ENCODE measurements at regions not wholly inside any gene's neighbourhood (a gene's known extent, or its start where the extent isn't known, plus 50 kb on each side); places are given as distances from the start of the nearest gene placed in this dataset.
A peak's percentile ranks its signal among the peaks of the same experiment; 100 is the strongest.

GRCh38 chr10:124292911-124293615 lies 125.7 kb downstream of the OAT start:
- Histone ChIP-seq H3K36me3 (ENCODE audit: control insufficient read depth, insufficient read depth, low read length) (no peaks in the 10 kb centered on the region), H3K9me3 (ENCODE audit: control insufficient read depth in 2 of 2, low read length in 2 of 2) (no peaks in the 10 kb centered on the region), H3K27me3 (ENCODE audit: control insufficient read depth, insufficient read depth, low read length) (no peaks in the 10 kb centered on the region), H3K4me1 (ENCODE audit: control insufficient read depth, insufficient read depth, low read length, poor library complexity, severe bottlenecking) (no peaks in the 10 kb centered on the region), H3K4me3 (ENCODE audit: low read depth, low read length) (no peak overlapping the region), H3K27ac (ENCODE audit: insufficient read depth, low read length, poor library complexity, severe bottlenecking) (no peak overlapping the region)
- DNase-seq (no peak), ATAC-seq (ENCODE audit: low read depth in 2 of 2) (no peak)
- Mint-ChIP-seq H3K27ac (no peak overlapping the region), H3K4me1 (peaks cover 0 to 2% (median 0%) of the 10 kb centered on the region in 4 donors), H3K36me3 (no peaks in the 10 kb centered on the region), H3K9me3 (peaks cover 0 to 1% (median 0%) of the 10 kb centered on the region in 7 donors), H3K27me3 (no peaks in the 10 kb centered on the region), H3K4me3 (no peak overlapping the region)

- no peak for DNase-seq
- no peak overlapping the region for H3K4me3 Mint-ChIP-seq
- no peaks in the 10 kb centered on the region for H3K27me3 Mint-ChIP-seq
- no peaks in the 10 kb centered on the region for H3K9me3 ChIP-seq (ENCODE audit: control insufficient read depth in 2 of 2, low read length in 2 of 2)
- peak in 1 of 2 donors; percentile 10 for ATAC-seq (ENCODE audit: low read depth in 2 of 2)
- no peaks in the 10 kb centered on the region for H3K9me3 Mint-ChIP-seq
- no peak overlapping the region for H3K4me3 ChIP-seq (ENCODE audit: low read depth, low read length)
- no peak overlapping the region for H3K27ac ChIP-seq (ENCODE audit: insufficient read depth, low read length, poor library complexity, severe bottlenecking)
- no peak overlapping the region for H3K27ac Mint-ChIP-seq
- H3K36me3 ChIP-seq (ENCODE audit: control insufficient read depth, insufficient read depth, low read length): no peaks in the 10 kb centered on the region
- H3K27me3 ChIP-seq (ENCODE audit: control insufficient read depth, insufficient read depth, low read length): no peaks in the 10 kb centered on the region
- no peaks in the 10 kb centered on the region for H3K36me3 Mint-ChIP-seq
- H3K4me1 Mint-ChIP-seq: no peaks in the 10 kb centered on the region
- no peaks in the 10 kb centered on the region for H3K4me1 ChIP-seq (ENCODE audit: control insufficient read depth, insufficient read depth, low read length, poor library complexity, severe bottlenecking)
Measured at GRCh38 chr10:124291001-124291701, 127.6 kb downstream of the OAT start.

DNA sequence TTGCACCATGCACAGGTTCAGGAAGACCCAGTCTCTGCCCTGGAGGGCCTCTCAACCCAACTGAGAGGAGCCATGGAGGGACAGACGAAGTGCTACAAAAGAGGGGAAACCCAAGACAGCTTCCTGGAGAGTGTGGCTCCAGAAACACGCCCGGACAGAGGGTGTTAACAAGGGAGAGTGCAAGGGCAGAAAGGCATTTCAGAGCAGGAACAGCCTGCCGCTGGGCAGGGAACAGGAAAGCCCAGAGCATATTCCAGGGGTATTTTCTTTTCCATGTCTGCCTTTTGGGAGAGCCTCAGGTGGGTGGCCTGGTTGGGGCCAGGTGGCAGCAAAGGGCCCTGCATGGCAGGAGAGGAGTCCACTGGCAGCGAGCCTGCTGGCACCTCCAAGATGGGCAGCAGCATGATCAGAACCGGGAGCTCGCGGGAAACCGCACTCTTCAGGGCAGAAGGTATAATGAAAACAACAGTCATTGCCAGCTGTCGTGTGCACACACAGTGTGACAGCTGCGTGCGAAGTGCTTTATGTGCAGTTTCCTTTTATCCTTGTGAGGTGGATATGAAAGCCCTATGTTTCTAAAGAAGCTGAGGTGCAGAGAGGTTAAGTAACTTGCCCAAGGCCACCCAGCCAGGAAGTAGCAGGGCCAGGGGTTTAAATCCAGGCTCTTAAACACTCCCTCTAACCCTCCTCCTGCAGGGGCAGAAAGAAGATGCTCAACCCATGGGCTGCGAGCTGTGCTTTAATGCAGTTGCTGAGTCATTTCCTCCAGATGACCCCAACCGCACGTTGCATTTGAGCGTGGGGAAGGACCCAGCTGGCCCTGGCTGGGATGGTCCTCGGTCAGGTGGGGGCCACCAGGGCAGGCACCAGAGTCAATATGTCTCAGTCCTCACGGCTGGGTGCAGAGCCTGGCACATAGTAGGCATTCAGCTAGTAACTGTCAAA lies 128.6 kb downstream of the OAT start:
- no peaks in the 10 kb centered on the region for H3K9me3 ChIP-seq (ENCODE audit: control insufficient read depth in 2 of 2, low read length in 2 of 2)
- H3K4me1 Mint-ChIP-seq: no peaks in the 10 kb centered on the region
- H3K9me3 Mint-ChIP-seq: no peaks in the 10 kb centered on the region
- H3K27ac Mint-ChIP-seq: no peak overlapping the region
- H3K27me3 ChIP-seq (ENCODE audit: control insufficient read depth, insufficient read depth, low read length): no peaks in the 10 kb centered on the region
- DNase-seq (peak in 1 of 3 donors; percentile 4), ATAC-seq (ENCODE audit: low read depth in 2 of 2) (no peak)
- H3K36me3 ChIP-seq (ENCODE audit: control insufficient read depth, insufficient read depth, low read length): no peaks in the 10 kb centered on the region
- no peaks in the 10 kb centered on the region for H3K27me3 Mint-ChIP-seq
- no peak overlapping the region for H3K27ac ChIP-seq (ENCODE audit: insufficient read depth, low read length, poor library complexity, severe bottlenecking)
- no peaks in the 10 kb centered on the region for H3K36me3 Mint-ChIP-seq
- H3K4me3 Mint-ChIP-seq: no peak overlapping the region
- H3K4me1 ChIP-seq (ENCODE audit: control insufficient read depth, insufficient read depth, low read length, poor library complexity, severe bottlenecking): no peaks in the 10 kb centered on the region
- H3K4me3 ChIP-seq (ENCODE audit: low read depth, low read length): no peak overlapping the region

DNA sequence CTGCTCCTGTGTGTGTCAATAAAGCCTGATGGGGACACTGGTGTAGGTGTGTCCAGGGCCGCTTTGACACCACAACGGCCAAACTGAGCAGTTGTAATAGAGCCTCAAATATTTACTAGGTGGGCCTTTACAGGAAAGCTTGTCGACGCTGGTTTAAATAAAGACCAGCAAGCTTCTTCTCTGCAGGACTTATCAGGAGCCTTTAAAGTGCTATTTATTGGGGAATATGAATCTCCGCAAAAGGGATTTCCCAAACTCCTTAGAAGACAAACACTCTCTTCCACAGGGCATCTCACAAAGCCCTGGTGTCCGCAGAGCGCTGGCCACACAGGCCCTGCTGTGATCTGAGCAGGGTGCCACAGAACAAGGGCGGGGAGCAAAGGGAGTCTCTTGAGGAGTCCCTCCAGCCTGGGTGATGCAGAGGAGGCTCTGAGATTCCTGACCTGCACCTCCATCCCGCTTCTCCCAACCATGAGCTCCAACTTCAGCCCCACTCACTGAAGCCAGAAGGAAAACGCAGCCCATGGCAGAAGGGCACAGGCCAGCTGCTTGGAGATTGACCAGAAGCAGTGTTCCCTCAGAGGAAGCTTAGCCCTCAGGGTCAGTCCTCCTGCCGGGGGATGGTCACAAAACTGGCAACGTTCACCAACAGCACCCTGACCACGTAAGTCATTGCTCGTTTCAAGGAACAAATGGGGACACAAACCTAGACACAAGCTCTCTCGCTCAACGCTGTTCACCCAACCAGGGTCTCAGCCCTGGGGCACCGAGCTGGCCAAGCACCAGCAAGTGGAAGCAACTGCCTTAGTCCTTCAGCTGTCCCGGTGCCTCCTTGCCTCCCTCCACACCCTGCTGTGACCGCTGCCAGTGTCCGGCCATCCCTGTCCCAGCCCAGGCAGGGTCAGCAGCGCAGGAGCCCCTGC lies 129.5 kb downstream of the OAT start:
- H3K27ac ChIP-seq (ENCODE audit: insufficient read depth, low read length, poor library complexity, severe bottlenecking): no peak overlapping the region
- DNase-seq (no peak), ATAC-seq (ENCODE audit: low read depth in 2 of 2) (no peak)
- Mint-ChIP-seq H3K9me3 (no peaks in the 10 kb centered on the region), H3K27me3 (no peaks in the 10 kb centered on the region), H3K27ac (no peak overlapping the region), H3K36me3 (no peaks in the 10 kb centered on the region), H3K4me1 (no peaks in the 10 kb centered on the region), H3K4me3 (no peak overlapping the region)
- H3K4me3 ChIP-seq (ENCODE audit: low read depth, low read length): no peak overlapping the region
- no peaks in the 10 kb centered on the region for H3K4me1 ChIP-seq (ENCODE audit: control insufficient read depth, insufficient read depth, low read length, poor library complexity, severe bottlenecking)
- H3K36me3 ChIP-seq (ENCODE audit: control insufficient read depth, insufficient read depth, low read length): no peaks in the 10 kb centered on the region
- H3K9me3 ChIP-seq (ENCODE audit: control insufficient read depth in 2 of 2, low read length in 2 of 2): no peaks in the 10 kb centered on the region
- no peaks in the 10 kb centered on the region for H3K27me3 ChIP-seq (ENCODE audit: control insufficient read depth, insufficient read depth, low read length)

DNA sequence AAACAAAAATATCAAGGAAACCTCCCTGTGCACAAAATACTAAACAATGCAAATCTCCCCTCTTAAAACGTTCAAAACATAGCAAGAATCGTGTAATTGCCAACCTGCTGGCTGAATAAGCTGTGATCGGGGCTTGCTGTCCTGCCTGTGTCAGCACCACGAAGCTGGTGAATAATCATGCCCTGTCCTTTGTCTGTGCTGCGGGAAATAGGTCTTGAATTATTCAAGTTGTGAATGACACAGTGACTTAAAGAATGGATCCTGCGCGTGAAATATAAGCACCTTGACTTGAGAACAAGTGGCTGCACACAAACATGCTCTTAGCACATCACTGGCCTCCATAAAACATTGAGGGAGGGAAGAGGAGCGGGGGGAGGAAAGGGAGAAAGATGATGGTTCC lies 130.2 kb downstream of the OAT start:
- H3K4me1 ChIP-seq (ENCODE audit: control insufficient read depth, insufficient read depth, low read length, poor library complexity, severe bottlenecking): no peaks in the 10 kb centered on the region
- Mint-ChIP-seq H3K27me3 (no peaks in the 10 kb centered on the region), H3K9me3 (no peaks in the 10 kb centered on the region), H3K4me3 (peak overlapping the region in 1 of 4 donors; percentile 1), H3K27ac (no peak overlapping the region), H3K4me1 (no peaks in the 10 kb centered on the region), H3K36me3 (no peaks in the 10 kb centered on the region)
- H3K27me3 ChIP-seq (ENCODE audit: control insufficient read depth, insufficient read depth, low read length): no peaks in the 10 kb centered on the region
- H3K9me3 ChIP-seq (ENCODE audit: control insufficient read depth in 2 of 2, low read length in 2 of 2): no peaks in the 10 kb centered on the region
- no peak overlapping the region for H3K27ac ChIP-seq (ENCODE audit: insufficient read depth, low read length, poor library complexity, severe bottlenecking)
- ATAC-seq (ENCODE audit: low read depth in 2 of 2) (no peak), DNase-seq (no peak)
- H3K4me3 ChIP-seq (ENCODE audit: low read depth, low read length): no peak overlapping the region
- H3K36me3 ChIP-seq (ENCODE audit: control insufficient read depth, insufficient read depth, low read length): no peaks in the 10 kb centered on the region

GRCh38 chr10:124287791-124288190 lies 130.9 kb downstream of the OAT start:
- Mint-ChIP-seq H3K27me3 (no peaks in the 10 kb centered on the region), H3K9me3 (no peaks in the 10 kb centered on the region)
- no peak overlapping the region for H3K27ac ChIP-seq (ENCODE audit: insufficient read depth, low read length, poor library complexity, severe bottlenecking)

GRCh38 chr10:124287071-124287685 lies 131.5 kb downstream of the OAT start:
- no peaks in the 10 kb centered on the region for H3K4me1 ChIP-seq (ENCODE audit: control insufficient read depth, insufficient read depth, low read length, poor library complexity, severe bottlenecking)
- H3K9me3 ChIP-seq (ENCODE audit: control insufficient read depth in 2 of 2, low read length in 2 of 2): no peaks in the 10 kb centered on the region
- H3K4me3 ChIP-seq (ENCODE audit: low read depth, low read length): no peak overlapping the region
- H3K27ac ChIP-seq (ENCODE audit: insufficient read depth, low read length, poor library complexity, severe bottlenecking): no peak overlapping the region
- H3K27ac Mint-ChIP-seq: no peak overlapping the region
- no peaks in the 10 kb centered on the region for H3K36me3 ChIP-seq (ENCODE audit: control insufficient read depth, insufficient read depth, low read length)
- H3K36me3 Mint-ChIP-seq: no peaks in the 10 kb centered on the region
- H3K9me3 Mint-ChIP-seq: no peaks in the 10 kb centered on the region
- no peaks in the 10 kb centered on the region for H3K4me1 Mint-ChIP-seq
- ATAC-seq (ENCODE audit: low read depth in 2 of 2) (no peak), DNase-seq (no peak)
- no peaks in the 10 kb centered on the region for H3K27me3 Mint-ChIP-seq
- H3K4me3 Mint-ChIP-seq: no peak overlapping the region
- no peaks in the 10 kb centered on the region for H3K27me3 ChIP-seq (ENCODE audit: control insufficient read depth, insufficient read depth, low read length)

More at GRCh38 chr10:124287791-124288190, 130.9 kb downstream of the OAT start:
- no peaks in the 10 kb centered on the region for H3K4me1 Mint-ChIP-seq
- no peaks in the 10 kb centered on the region for H3K4me1 ChIP-seq (ENCODE audit: control insufficient read depth, insufficient read depth, low read length, poor library complexity, severe bottlenecking)
- H3K36me3 Mint-ChIP-seq: no peaks in the 10 kb centered on the region
- no peak overlapping the region for H3K27ac Mint-ChIP-seq
- no peak overlapping the region for H3K4me3 ChIP-seq (ENCODE audit: low read depth, low read length)
- ATAC-seq (ENCODE audit: low read depth in 2 of 2) (no peak), DNase-seq (no peak)
- no peak overlapping the region for H3K4me3 Mint-ChIP-seq
- H3K9me3 ChIP-seq (ENCODE audit: control insufficient read depth in 2 of 2, low read length in 2 of 2): no peaks in the 10 kb centered on the region
- H3K36me3 ChIP-seq (ENCODE audit: control insufficient read depth, insufficient read depth, low read length): no peaks in the 10 kb centered on the region
- no peaks in the 10 kb centered on the region for H3K27me3 ChIP-seq (ENCODE audit: control insufficient read depth, insufficient read depth, low read length)

All from CD4-positive, CD25-positive, alpha-beta regulatory T cell (primary cell).